ENCODE measurements at regions not wholly inside any gene's neighbourhood (a gene's known extent, or its start where the extent isn't known, plus 50 kb on each side); places are given as distances from the start of the nearest gene placed in this dataset.

GRCh38 chr5:2001300-2001699 lies 118.6 kb upstream of the IRX4 start:
- H3K9me2 ChIP-seq (replicated peaks; ENCODE audit: control insufficient read depth, low read length) = no peaks in the 10 kb centered on the region
- no peaks in the 10 kb centered on the region for H3K4me1 ChIP-seq (ENCODE audit: control insufficient read depth, low read length)
- H4K20me1 ChIP-seq (ENCODE audit: control insufficient read depth, insufficient read depth, low read depth, low read length) = no peaks in the 10 kb centered on the region
- H3K4me3 ChIP-seq (ENCODE audit: low read length) = no peak overlapping the region
- H3F3A ChIP-seq (ENCODE audit: control insufficient read depth, insufficient read depth) = no peaks in the 10 kb centered on the region
- H3K4me2 ChIP-seq (ENCODE audit: low read length) = no peak overlapping the region
- H3K9me3 ChIP-seq (ENCODE audit: control insufficient read depth, insufficient read depth, low read length) = no peaks in the 10 kb centered on the region
- no peaks in the 10 kb centered on the region for H3K79me2 ChIP-seq (ENCODE audit: control insufficient read depth, low read length)
- no peak overlapping the region for H3K27ac ChIP-seq (ENCODE audit: low read depth, low read length)
- no peaks in the 10 kb centered on the region for H3K27me3 ChIP-seq (ENCODE audit: control insufficient read depth, low read length)
- H3K36me3 ChIP-seq (ENCODE audit: control insufficient read depth, low read length) = no peaks in the 10 kb centered on the region
- TF ChIP-seq CTCF (IDR thresholded peaks at IDR 0.05; ENCODE audit: low read depth, low read length, poor library complexity, severe bottlenecking) = no peak
- TF ChIP-seq EZH2phosphoT487 (IDR thresholded peaks at IDR 0.05; ENCODE audit: borderline replicate concordance, low read length) = no peak

GRCh38 chr5:2000591-2000990 lies 117.9 kb upstream of the IRX4 start:
- H3K9me2 ChIP-seq (replicated peaks; ENCODE audit: control insufficient read depth, low read length) = no peaks in the 10 kb centered on the region
- TF ChIP-seq EZH2phosphoT487 (IDR thresholded peaks at IDR 0.05; ENCODE audit: borderline replicate concordance, low read length) (no peak), CTCF (IDR thresholded peaks at IDR 0.05; ENCODE audit: low read depth, low read length, poor library complexity, severe bottlenecking) (no peak)
- no peaks in the 10 kb centered on the region for H4K20me1 ChIP-seq (ENCODE audit: control insufficient read depth, insufficient read depth, low read depth, low read length)
- no peaks in the 10 kb centered on the region for H3K27me3 ChIP-seq (ENCODE audit: control insufficient read depth, low read length)
- H3F3A ChIP-seq (ENCODE audit: control insufficient read depth, insufficient read depth) = no peaks in the 10 kb centered on the region
- no peak overlapping the region for H3K4me2 ChIP-seq (ENCODE audit: low read length)
- no peak overlapping the region for H3K4me3 ChIP-seq (ENCODE audit: low read length)
- no peaks in the 10 kb centered on the region for H3K4me1 ChIP-seq (ENCODE audit: control insufficient read depth, low read length)
- no peaks in the 10 kb centered on the region for H3K9me3 ChIP-seq (ENCODE audit: control insufficient read depth, insufficient read depth, low read length)
- no peak overlapping the region for H3K27ac ChIP-seq (ENCODE audit: low read depth, low read length)
- H3K36me3 ChIP-seq (ENCODE audit: control insufficient read depth, low read length) = no peaks in the 10 kb centered on the region
- no peaks in the 10 kb centered on the region for H3K79me2 ChIP-seq (ENCODE audit: control insufficient read depth, low read length)

- Histone ChIP-seq H3K4me2 (ENCODE audit: low read length) (no peak overlapping the region), H3K4me3 (ENCODE audit: low read length) (no peak overlapping the region), H3K79me2 (ENCODE audit: control insufficient read depth, low read length) (no peaks in the 10 kb centered on the region), H4K20me1 (ENCODE audit: control insufficient read depth, insufficient read depth, low read depth, low read length) (no peaks in the 10 kb centered on the region), H3K27ac (ENCODE audit: low read depth, low read length) (no peak overlapping the region), H3K4me1 (ENCODE audit: control insufficient read depth, low read length) (no peaks in the 10 kb centered on the region), H3K9me3 (ENCODE audit: control insufficient read depth, insufficient read depth, low read length) (no peaks in the 10 kb centered on the region), H3K9me2 (replicated peaks; ENCODE audit: control insufficient read depth, low read length) (no peaks in the 10 kb centered on the region), H3K27me3 (ENCODE audit: control insufficient read depth, low read length) (no peaks in the 10 kb centered on the region), H3F3A (ENCODE audit: control insufficient read depth, insufficient read depth) (no peaks in the 10 kb centered on the region), H3K36me3 (ENCODE audit: control insufficient read depth, low read length) (no peaks in the 10 kb centered on the region)
- TF ChIP-seq EZH2phosphoT487 (IDR thresholded peaks at IDR 0.05; ENCODE audit: borderline replicate concordance, low read length) (no peak), CTCF (IDR thresholded peaks at IDR 0.05; ENCODE audit: low read depth, low read length, poor library complexity, severe bottlenecking) (no peak)
Measured at GRCh38 chr5:1999794-2000193, 117.1 kb upstream of the IRX4 start.

All from DOHH2 (cell line).